GM12878 (cell line): ENCODE measurements at regions not wholly inside any gene's neighbourhood (a gene's known extent, or its start where the extent isn't known, plus 50 kb on each side); places are given as distances from the start of the nearest gene placed in this dataset.

Experiments used
- BCL3 ChIP-seq: IDR thresholded peaks from 2 replicates; pipeline ENCODE4 v1.6.1; 2011; ENCODE audit warnings: borderline replicate concordance, low read depth, mild to moderate bottlenecking, moderate library complexity, low read length; ENCODE audit not compliant: insufficient read depth, poor library complexity, severe bottlenecking
- BCLAF1 ChIP-seq: fragments of 450-650 bp; IDR thresholded peaks from 2 replicates; pipeline ENCODE4 v1.6.1; 2017; ENCODE audit warnings: antibody characterized with exemption, mild to moderate bottlenecking, moderate library complexity
- BRCA1 ChIP-seq: IDR thresholded peaks from 2 replicates; pipeline ENCODE4 v1.6.1; 2011; ENCODE audit warnings: low read depth, low read length, improper control_type of control experiment
- CBX3 ChIP-seq: fragments of 200-600 bp; sonication (generic); IDR thresholded peaks from 2 replicates; pipeline ENCODE4 v1.6.1; 2016; ENCODE audit warnings: low read depth, borderline replicate concordance
- CTCF ChIP-seq, 3 experiments: IDR thresholded peaks in 2 of 3; conservative IDR thresholded peaks in 1 of 3; 2 replicates each; pipeline ENCODE4 v1.5.1; 2011; ENCODE audit warnings: low read depth in 3 of 3, low read length in 3 of 3, mild to moderate bottlenecking in 3 of 3, control low read depth in 2 of 3, moderate library complexity in 2 of 3, inconsistent platforms in 1 of 3, mixed read lengths in 1 of 3; ENCODE audit not compliant: control insufficient read depth in 2 of 3, insufficient read depth in 1 of 3; ENCODE audit errors: extremely low read depth in 1 of 3
- ELK1 ChIP-seq: IDR thresholded peaks from 2 replicates; pipeline ENCODE4 v1.6.1; 2012; ENCODE audit warnings: low read depth, low read length, improper control_type of control experiment
- EZH2 ChIP-seq: IDR thresholded peaks from 2 replicates; pipeline ENCODE4 v1.6.1; 2012; ENCODE audit warnings: low read depth, mild to moderate bottlenecking, control low read depth, inconsistent platforms, low read length, borderline replicate concordance; ENCODE audit not compliant: control insufficient read depth
- IRF4 ChIP-seq: IDR thresholded peaks from 2 replicates; pipeline ENCODE4 v1.6.1; 2011; ENCODE audit warnings: low read depth, low read length
- JUNB ChIP-seq: IDR thresholded peaks from 2 replicates; pipeline ENCODE4 v1.6.1; 2016; ENCODE audit warnings: antibody characterized with exemption, mild to moderate bottlenecking
- MAX ChIP-seq: IDR thresholded peaks from 2 replicates; pipeline ENCODE4 v1.6.1; 2012; ENCODE audit warnings: low read depth, low read length, improper control_type of control experiment
- POLR2A ChIP-seq: IDR thresholded peaks from 2 replicates; pipeline ENCODE4 v1.6.1; 2011; ENCODE audit warnings: low read depth, mild to moderate bottlenecking, low read length
- POLR2AphosphoS5 ChIP-seq: IDR thresholded peaks from 2 replicates; pipeline ENCODE4 v1.6.1; 2011; ENCODE audit warnings: mild to moderate bottlenecking, low read length, inconsistent platforms
- SIN3A ChIP-seq: IDR thresholded peaks from 2 replicates; pipeline ENCODE4 v1.6.1; 2012; ENCODE audit warnings: low read depth, low read length, improper control_type of control experiment

GRCh38 chr4:120175272-120175671, 108.6 kb upstream of the MAD2L1 start:
- TF ChIP-seq EZH2 (no peak), CTCF (IDR thresholded peaks at IDR 0.05 in 2 of 3, conservative IDR thresholded peaks at IDR 0.05 in 1 of 3; ENCODE audit: control insufficient read depth in 2 of 3, extremely low read depth in 1 of 3, insufficient read depth in 1 of 3, low read depth in 3 of 3, low read length in 3 of 3) (no peak), BCLAF1 (no peak), BRCA1 (no peak), BCL3 (no peak), MAX (no peak), POLR2AphosphoS5 (no peak), CBX3 (no peak), POLR2A (no peak), SIN3A (no peak), JUNB (no peak), ELK1 (no peak), IRF4 (no peak)
